GM19467 (cell line): ENCODE measurements at regions not wholly inside any gene's neighbourhood (a gene's known extent, or its start where the extent isn't known, plus 50 kb on each side); places are given as distances from the start of the nearest gene placed in this dataset.

Experiments used
- ATAC-seq: cut with Tn5 transposase; IDR thresholded peaks from one replicate; pipeline ENCODE4 v1.9.1; 2021; ENCODE audit warnings: mild to moderate bottlenecking, moderate library complexity; ENCODE audit not compliant: unreplicated experiment

- ATAC-seq: peak; percentile 92
Observed at GRCh38 chr10:111338805-111339204, 262.0 kb downstream of the ADRA2A start.

GRCh38 chr10:111344804-111345203 lies 268.0 kb downstream of the ADRA2A start:
- ATAC-seq: peak; percentile 56

GRCh38 chr10:111347386-111348013 lies 270.7 kb downstream of the ADRA2A start:
- no peak for ATAC-seq

GRCh38 chr10:111348076-111348475 lies 271.2 kb downstream of the ADRA2A start:
- no peak for ATAC-seq

- ATAC-seq: no peak
Observed at GRCh38 chr10:111354859-111355258, 278.0 kb downstream of the ADRA2A start.

GRCh38 chr10:111356571-111356970 lies 279.7 kb downstream of the ADRA2A start:
- ATAC-seq: no peak

- no peak for ATAC-seq
Observed at GRCh38 chr10:111357859-111358258, 281.0 kb downstream of the ADRA2A start.

GRCh38 chr10:111360260-111360925 lies 283.6 kb downstream of the ADRA2A start:
- peak; percentile 84 for ATAC-seq

- ATAC-seq: no peak
Observed at GRCh38 chr10:111367531-111367930, 290.7 kb downstream of the ADRA2A start.

- ATAC-seq: no peak
Observed at GRCh38 chr10:111370101-111370500, 293.3 kb downstream of the ADRA2A start.

- no peak for ATAC-seq
Observed at GRCh38 chr10:111373696-111374095, 296.9 kb downstream of the ADRA2A start.

GRCh38 chr10:111379534-111380187 lies 302.8 kb downstream of the ADRA2A start:
- ATAC-seq: no peak

- no peak for ATAC-seq
Observed at GRCh38 chr10:111384556-111384955, 307.7 kb downstream of the ADRA2A start.

GRCh38 chr10:111390813-111391563 lies 314.2 kb downstream of the ADRA2A start:
- ATAC-seq: no peak

GRCh38 chr10:111392159-111392558 lies 315.3 kb downstream of the ADRA2A start:
- ATAC-seq: no peak

GRCh38 chr10:111392910-111393309 lies 316.1 kb downstream of the ADRA2A start:
- no peak for ATAC-seq

- ATAC-seq: no peak
Observed at GRCh38 chr10:111410740-111411139, 333.9 kb downstream of the ADRA2A start.

GRCh38 chr10:111425459-111425858 lies 348.6 kb downstream of the ADRA2A start:
- ATAC-seq: no peak

GRCh38 chr10:111429288-111430028 lies 352.6 kb downstream of the ADRA2A start:
- no peak for ATAC-seq

- ATAC-seq: no peak
Observed at GRCh38 chr10:111430070-111430469, 353.2 kb downstream of the ADRA2A start.

GRCh38 chr10:111432588-111432987 lies 355.8 kb downstream of the ADRA2A start:
- ATAC-seq: no peak
